ENCODE measurements at regions not wholly inside any gene's neighbourhood (a gene's known extent, or its start where the extent isn't known, plus 50 kb on each side); places are given as distances from the start of the nearest gene placed in this dataset.

GRCh38 chr11:44506375-44507016 lies 59.0 kb upstream of the CD82 start:
- TF ChIP-seq, protein P1, sequence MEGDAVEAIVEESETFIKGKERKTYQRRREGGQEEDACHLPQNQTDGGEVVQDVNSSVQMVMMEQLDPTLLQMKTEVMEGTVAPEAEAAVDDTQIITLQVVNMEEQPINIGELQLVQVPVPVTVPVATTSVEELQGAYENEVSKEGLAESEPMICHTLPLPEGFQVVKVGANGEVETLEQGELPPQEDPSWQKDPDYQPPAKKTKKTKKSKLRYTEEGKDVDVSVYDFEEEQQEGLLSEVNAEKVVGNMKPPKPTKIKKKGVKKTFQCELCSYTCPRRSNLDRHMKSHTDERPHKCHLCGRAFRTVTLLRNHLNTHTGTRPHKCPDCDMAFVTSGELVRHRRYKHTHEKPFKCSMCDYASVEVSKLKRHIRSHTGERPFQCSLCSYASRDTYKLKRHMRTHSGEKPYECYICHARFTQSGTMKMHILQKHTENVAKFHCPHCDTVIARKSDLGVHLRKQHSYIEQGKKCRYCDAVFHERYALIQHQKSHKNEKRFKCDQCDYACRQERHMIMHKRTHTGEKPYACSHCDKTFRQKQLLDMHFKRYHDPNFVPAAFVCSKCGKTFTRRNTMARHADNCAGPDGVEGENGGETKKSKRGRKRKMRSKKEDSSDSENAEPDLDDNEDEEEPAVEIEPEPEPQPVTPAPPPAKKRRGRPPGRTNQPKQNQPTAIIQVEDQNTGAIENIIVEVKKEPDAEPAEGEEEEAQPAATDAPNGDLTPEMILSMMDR (IDR thresholded peaks at IDR 0.05; ENCODE audit: borderline replicate concordance, extremely low read depth, low read length, poor library complexity, severe bottlenecking) = no peak
- no peak for TF ChIP-seq EZH2 (IDR thresholded peaks at IDR 0.05; ENCODE audit: borderline replicate concordance, low read depth, low read length, severe bottlenecking)
